Suprapubic skin (tissue), 4 donors: ENCODE measurements at regions not wholly inside any gene's neighbourhood (a gene's known extent, or its start where the extent isn't known, plus 50 kb on each side); places are given as distances from the start of the nearest gene placed in this dataset.

Source experiments
- EP300 ChIP-seq: sonication (generic); formaldehyde crosslinking; IDR thresholded peaks from one replicate; pipeline ENCODE4 v1.6.1; 2017; ENCODE audit warnings: antibody characterized with exemption
- POLR2A ChIP-seq, 2 donors: fragments of 450-650 bp; IDR thresholded peaks; one replicate each; pipeline ENCODE4 v1.6.1; 2017; ENCODE audit warnings: antibody characterized with exemption in 2 of 2, mild to moderate bottlenecking in 2 of 2, moderate library complexity in 2 of 2
- POLR2AphosphoS5 ChIP-seq, 3 donors: sonication (generic); formaldehyde crosslinking; IDR thresholded peaks; one replicate each; pipeline ENCODE4 v1.6.1; 2017; ENCODE audit warnings: antibody characterized with exemption in 3 of 3
- TF ChIP-seq, protein P1 (sequence below), 2 donors: fragments of 200-600 bp in 1 of 2; fragments of 450-650 bp in 1 of 2; sonication (generic) in 1 of 2; IDR thresholded peaks; one replicate each; pipeline ENCODE4 v1.5.1; 2016 to 2019; ENCODE audit warnings: antibody characterized with exemption in 2 of 2, mild to moderate bottlenecking in 1 of 2, moderate library complexity in 1 of 2

DNA sequence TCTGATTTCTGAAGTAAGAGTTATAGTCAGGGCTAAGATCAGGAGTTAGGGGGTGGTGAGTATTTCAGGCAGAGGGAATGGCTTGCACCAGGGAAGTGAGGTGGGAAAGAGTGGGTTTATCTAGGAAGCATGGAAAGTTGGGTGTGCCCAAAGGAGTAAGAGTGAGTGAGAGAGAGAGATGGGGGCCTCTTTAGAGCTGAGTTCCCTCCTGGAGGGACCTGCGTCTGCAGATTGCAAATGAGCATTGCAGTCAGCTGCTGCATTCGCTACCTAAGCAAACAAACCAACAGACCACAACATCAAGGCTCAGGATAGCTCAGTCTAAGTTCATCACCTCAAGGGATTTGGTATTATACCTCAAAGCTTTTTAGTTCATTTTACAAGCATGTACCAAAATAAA is 405.8 kb downstream of the FGF9 start:
- TF ChIP-seq, protein P1, sequence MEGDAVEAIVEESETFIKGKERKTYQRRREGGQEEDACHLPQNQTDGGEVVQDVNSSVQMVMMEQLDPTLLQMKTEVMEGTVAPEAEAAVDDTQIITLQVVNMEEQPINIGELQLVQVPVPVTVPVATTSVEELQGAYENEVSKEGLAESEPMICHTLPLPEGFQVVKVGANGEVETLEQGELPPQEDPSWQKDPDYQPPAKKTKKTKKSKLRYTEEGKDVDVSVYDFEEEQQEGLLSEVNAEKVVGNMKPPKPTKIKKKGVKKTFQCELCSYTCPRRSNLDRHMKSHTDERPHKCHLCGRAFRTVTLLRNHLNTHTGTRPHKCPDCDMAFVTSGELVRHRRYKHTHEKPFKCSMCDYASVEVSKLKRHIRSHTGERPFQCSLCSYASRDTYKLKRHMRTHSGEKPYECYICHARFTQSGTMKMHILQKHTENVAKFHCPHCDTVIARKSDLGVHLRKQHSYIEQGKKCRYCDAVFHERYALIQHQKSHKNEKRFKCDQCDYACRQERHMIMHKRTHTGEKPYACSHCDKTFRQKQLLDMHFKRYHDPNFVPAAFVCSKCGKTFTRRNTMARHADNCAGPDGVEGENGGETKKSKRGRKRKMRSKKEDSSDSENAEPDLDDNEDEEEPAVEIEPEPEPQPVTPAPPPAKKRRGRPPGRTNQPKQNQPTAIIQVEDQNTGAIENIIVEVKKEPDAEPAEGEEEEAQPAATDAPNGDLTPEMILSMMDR (IDR thresholded peaks at IDR 0.05), result no peak
- no peak for TF ChIP-seq POLR2A (IDR thresholded peaks at IDR 0.05)
- TF ChIP-seq EP300, result no peak
- no peak for TF ChIP-seq POLR2AphosphoS5 (IDR thresholded peaks at IDR 0.05)
